GM12891 (cell line): ENCODE measurements at regions not wholly inside any gene's neighbourhood (a gene's known extent, or its start where the extent isn't known, plus 50 kb on each side); places are given as distances from the start of the nearest gene placed in this dataset.
"Not testable (repeated sequence)": the region's sequence is repeated elsewhere in the genome, so short reads cannot be mapped to it uniquely, and the experiment has no call there.

ENCODE experiments used
- DNase-seq: peaks from one replicate; pipeline ENCODE4 v3.0.0; 2011; ENCODE audit warnings: low spot score; ENCODE audit not compliant: insufficient read length
- FAIRE-seq: peaks from 2 replicates; lab custom pipeline; 2011; peaks lifted over from hg19 to GRCh38; lab: Jason Lieb, UNC
- PAX5 ChIP-seq: IDR thresholded peaks from 2 replicates; pipeline ENCODE4 v1.6.1; 2011; ENCODE audit warnings: low read length, moderate library complexity, mild to moderate bottlenecking; ENCODE audit not compliant: insufficient read depth, severe bottlenecking
- POLR2A ChIP-seq: IDR thresholded peaks from 2 replicates; pipeline ENCODE4 v1.6.1; 2011; ENCODE audit warnings: low read depth, low read length, control low read depth
- POLR2AphosphoS5 ChIP-seq: IDR thresholded peaks from 2 replicates; pipeline ENCODE4 v1.6.1; 2011; ENCODE audit warnings: low read depth, low read length, control low read depth
- POU2F2 ChIP-seq: IDR thresholded peaks from 2 replicates; pipeline ENCODE4 v1.6.1; 2011; ENCODE audit warnings: low read depth, mild to moderate bottlenecking, control low read depth, low read length, moderate library complexity
- SPI1 ChIP-seq: IDR thresholded peaks from 2 replicates; pipeline ENCODE4 v1.6.1; 2011; ENCODE audit warnings: low read depth, low read length, control low read depth
- TAF1 ChIP-seq: IDR thresholded peaks from 2 replicates; pipeline ENCODE4 v1.6.1; 2011; ENCODE audit warnings: low read depth, low read length, control low read depth

- TF ChIP-seq PAX5 = no peak
- no peak for TF ChIP-seq POLR2AphosphoS5
- TF ChIP-seq POU2F2 = no peak
- no peak for TF ChIP-seq POLR2A
- no peak for TF ChIP-seq TAF1
- TF ChIP-seq SPI1 = no peak
- FAIRE-seq (no peak), DNase-seq (no peak)
These were observed 82.3 kb upstream of the TWIST2 start for GRCh38 chr2:238765590-238765989.

- FAIRE-seq = no peak
- TF ChIP-seq PAX5 = no peak
- DNase-seq = no peak
These were observed 76.7 kb upstream of the TWIST2 start for GRCh38 chr2:238771218-238771617.

GRCh38 chr2:238771639-238772038, 76.2 kb upstream of the TWIST2 start:
- no peak for TF ChIP-seq POLR2AphosphoS5
- TF ChIP-seq SPI1 = no peak
- TF ChIP-seq TAF1 = no peak
- no peak for TF ChIP-seq POU2F2
- no peak for TF ChIP-seq POLR2A
- TF ChIP-seq PAX5 = no peak
- FAIRE-seq (no peak), DNase-seq (no peak)

GRCh38 chr2:238772635-238773297, 75.1 kb upstream of the TWIST2 start:
- FAIRE-seq (no peak), DNase-seq (no peak)
- TF ChIP-seq PAX5 = no peak
- TF ChIP-seq POLR2A = no peak
- TF ChIP-seq POLR2AphosphoS5 = no peak
- no peak for TF ChIP-seq SPI1
- no peak for TF ChIP-seq TAF1

- DNase-seq = no peak
- TF ChIP-seq PAX5 (no peak), SPI1 (no peak), TAF1 (no peak), POU2F2 (no peak), POLR2A (no peak), POLR2AphosphoS5 (no peak)
- no peak for FAIRE-seq
These were observed 74.4 kb upstream of the TWIST2 start for GRCh38 chr2:238773472-238773871.

GRCh38 chr2:238774071-238774470, 73.8 kb upstream of the TWIST2 start:
- TF ChIP-seq PAX5 (no peak), SPI1 (no peak), TAF1 (no peak), POLR2AphosphoS5 (no peak)
- DNase-seq (no peak), FAIRE-seq (no peak)

GRCh38 chr2:238774980-238775509, 72.8 kb upstream of the TWIST2 start:
- TF ChIP-seq SPI1 (no peak), TAF1 (no peak), PAX5 (no peak), POLR2A (no peak), POU2F2 (no peak), POLR2AphosphoS5 (no peak)
- FAIRE-seq (no peak), DNase-seq (no peak)

GRCh38 chr2:238775591-238775990, 72.3 kb upstream of the TWIST2 start:
- DNase-seq = no peak
- no peak for FAIRE-seq

GRCh38 chr2:238776003-238776760, 71.7 kb upstream of the TWIST2 start:
- no peak for TF ChIP-seq POU2F2
- no peak for TF ChIP-seq PAX5
- TF ChIP-seq POLR2A = no peak
- TF ChIP-seq POLR2AphosphoS5 = no peak
- DNase-seq (no peak), FAIRE-seq (no peak)

More at GRCh38 chr2:238775591-238775990, 72.3 kb upstream of the TWIST2 start:
- TF ChIP-seq POU2F2 (no peak), TAF1 (no peak), PAX5 (no peak), POLR2A (no peak), SPI1 (no peak), POLR2AphosphoS5 (no peak)

- not testable (repeated sequence) for DNase-seq
These were observed 71.2 kb upstream of the TWIST2 start for GRCh38 chr2:238776761-238777046.

More at GRCh38 chr2:238776761-238777046, 71.2 kb upstream of the TWIST2 start:
- not testable (repeated sequence) for FAIRE-seq
